Smooth muscle cell (in vitro differentiated cells): ENCODE measurements at regions not wholly inside any gene's neighbourhood (a gene's known extent, or its start where the extent isn't known, plus 50 kb on each side); places are given as distances from the start of the nearest gene placed in this dataset.
"Not testable (repeated sequence)": the region's sequence is repeated elsewhere in the genome, so short reads cannot be mapped to it uniquely, and the experiment has no call there.

Experiments
- DNase-seq: peaks from one replicate; lab custom pipeline; 2025; ENCODE audit not compliant: unreplicated experiment; lab: John Stamatoyannopoulos, UW
- H2AFZ ChIP-seq: fragments of 200-600 bp; sonication (generic); 2 replicates; pipeline ENCODE4 v1.6.0; 2016; ENCODE audit warnings: antibody characterized with exemption, low read depth, mild to moderate bottlenecking
- H3F3A ChIP-seq: fragments of 200-600 bp; sonication (generic); 2 replicates; pipeline ENCODE4 v1.6.0; 2017; ENCODE audit warnings: antibody characterized with exemption, low read depth
- H3K27ac ChIP-seq: fragments of 200-600 bp; sonication (generic); 2 replicates; pipeline ENCODE4 v1.5.1; 2016; ENCODE audit warnings: low read depth, mild to moderate bottlenecking
- H3K27me3 ChIP-seq: fragments of 200-600 bp; sonication (generic); 2 replicates; pipeline ENCODE4 v1.6.1; 2016; ENCODE audit warnings: low read depth, mild to moderate bottlenecking
- H3K36me3 ChIP-seq: fragments of 200-600 bp; sonication (generic); 2 replicates; pipeline ENCODE4 v1.5.1; 2016; ENCODE audit warnings: low read depth
- H3K4me1 ChIP-seq: fragments of 200-600 bp; sonication (generic); 2 replicates; pipeline ENCODE4 v1.5.1; 2016; ENCODE audit warnings: low read depth
- H3K4me2 ChIP-seq: fragments of 200-600 bp; sonication (generic); 2 replicates; pipeline ENCODE4 v1.6.0; 2016; ENCODE audit warnings: mild to moderate bottlenecking
- H3K4me3 ChIP-seq: fragments of 200-600 bp; sonication (generic); 2 replicates; pipeline ENCODE4 v1.5.1; 2016; ENCODE audit warnings: mild to moderate bottlenecking
- H3K79me2 ChIP-seq: fragments of 200-600 bp; sonication (generic); 2 replicates; pipeline ENCODE4 v1.6.0; 2016; ENCODE audit warnings: low read depth, mild to moderate bottlenecking
- H3K9ac ChIP-seq: fragments of 200-600 bp; sonication (generic); 2 replicates; pipeline ENCODE4 v1.6.0; 2016; ENCODE audit warnings: low read depth
- H3K9me3 ChIP-seq: fragments of 200-600 bp; sonication (generic); replicated peaks from 2 replicates; pipeline ENCODE4 v1.5.1; 2016; ENCODE audit warnings: low read depth
- H4K20me1 ChIP-seq: fragments of 200-600 bp; sonication (generic); 2 replicates; pipeline ENCODE4 v1.6.0; 2016; ENCODE audit warnings: low read depth
- CTCF ChIP-seq: fragments of 200-600 bp; sonication (generic); IDR thresholded peaks from 2 replicates; pipeline ENCODE4 v1.5.1; 2017; ENCODE audit warnings: borderline replicate concordance, mild to moderate bottlenecking, antibody characterized with exemption; ENCODE audit not compliant: insufficient read depth, poor library complexity, severe bottlenecking
- WGBS: methylation state at CpG from one replicate; pipeline ENCODE4 v1.1.7; 2016; ENCODE audit warnings: low lambda C conversion rate; 5-methylcytosine and 5-hydroxymethylcytosine counted together

- Histone ChIP-seq H3K27me3 (no peaks in the 10 kb centered on the region), H3K4me2 (no peak overlapping the region), H3K4me1 (peaks cover 3% of the 10 kb centered on the region), H3K79me2 (no peaks in the 10 kb centered on the region), H2AFZ (no peak overlapping the region), H3K4me3 (no peak overlapping the region), H3K27ac (no peak overlapping the region), H4K20me1 (no peaks in the 10 kb centered on the region), H3K36me3 (no peaks in the 10 kb centered on the region), H3F3A (no peaks in the 10 kb centered on the region), H3K9ac (no peak overlapping the region), H3K9me3 (no peaks in the 10 kb centered on the region)
- no peak for TF ChIP-seq CTCF
- DNase-seq = no peak
- WGBS = 96% methylated on average over 12 of the region's 12 CpGs
Measured at GRCh38 chr15:26125664-26126063, 262.5 kb upstream of the ATP10A start.

GRCh38 chr15:26119322-26119721 lies 256.2 kb upstream of the ATP10A start:
- Histone ChIP-seq H3K4me3 (no peak overlapping the region), H3K4me1 (no peaks in the 10 kb centered on the region), H2AFZ (no peak overlapping the region), H3K9me3 (no peaks in the 10 kb centered on the region), H3K27ac (no peak overlapping the region), H3K36me3 (no peaks in the 10 kb centered on the region), H3K27me3 (no peaks in the 10 kb centered on the region), H3K4me2 (no peak overlapping the region), H4K20me1 (no peaks in the 10 kb centered on the region), H3F3A (no peaks in the 10 kb centered on the region), H3K9ac (no peak overlapping the region), H3K79me2 (no peaks in the 10 kb centered on the region)
- no peak for DNase-seq
- 92% methylated on average over 6 of the region's 6 CpGs for WGBS
- no peak for TF ChIP-seq CTCF

- no peaks in the 10 kb centered on the region for H3K79me2 ChIP-seq
- no peaks in the 10 kb centered on the region for H3K36me3 ChIP-seq
- H2AFZ ChIP-seq = no peak overlapping the region
- H3K9me3 ChIP-seq = no peaks in the 10 kb centered on the region
- no peak overlapping the region for H3K27ac ChIP-seq
- no peaks in the 10 kb centered on the region for H3F3A ChIP-seq
- H3K9ac ChIP-seq = no peak overlapping the region
- H3K4me2 ChIP-seq = no peak overlapping the region
- TF ChIP-seq CTCF = no peak
- no peak overlapping the region for H3K4me3 ChIP-seq
- 78% methylated on average over 9 of the region's 9 CpGs for WGBS
- H4K20me1 ChIP-seq = no peaks in the 10 kb centered on the region
- H3K4me1 ChIP-seq = no peaks in the 10 kb centered on the region
- no peaks in the 10 kb centered on the region for H3K27me3 ChIP-seq
- no peak for DNase-seq
Measured at GRCh38 chr15:26115229-26115943, 252.3 kb upstream of the ATP10A start.

- not testable (repeated sequence) for H3K36me3 ChIP-seq, H3K4me1 ChIP-seq, H3K9me3 ChIP-seq, H4K20me1 ChIP-seq, H3K4me2 ChIP-seq, H2AFZ ChIP-seq, H3K27me3 ChIP-seq, H3K27ac ChIP-seq, H3K4me3 ChIP-seq, H3F3A ChIP-seq, H3K79me2 ChIP-seq, DNase-seq, H3K9ac ChIP-seq
- 92% methylated on average over 8 of the region's 8 CpGs for WGBS
Measured at GRCh38 chr15:26114128-26114527, 251.0 kb upstream of the ATP10A start.
